Neural cell (in vitro differentiated cells): ENCODE measurements at regions not wholly inside any gene's neighbourhood (a gene's known extent, or its start where the extent isn't known, plus 50 kb on each side); places are given as distances from the start of the nearest gene placed in this dataset.

Experiments
- H2AFZ ChIP-seq: fragments of 200-600, 300-800 bp; sonication (generic), shearing (Covaris generic); 2 replicates; pipeline ENCODE4 v1.6.0; 2014; ENCODE audit warnings: low read depth, mild to moderate bottlenecking, antibody characterized with exemption, low read length, moderate library complexity
- H3F3A ChIP-seq: fragments of 200-600 bp; shearing (Covaris generic); 2 replicates; pipeline ENCODE4 v1.6.1; 2016; ENCODE audit warnings: mild to moderate bottlenecking, moderate library complexity, mixed read lengths, antibody characterized with exemption, low read length; ENCODE audit not compliant: insufficient read depth, poor library complexity, severe bottlenecking
- H3K27ac ChIP-seq: fragments of 200-600, 300-800 bp; sonication (generic), shearing (Covaris generic); 2 replicates; pipeline ENCODE4 v1.5.1; 2014; ENCODE audit warnings: mild to moderate bottlenecking, low read length, moderate library complexity
- H3K27me3 ChIP-seq: fragments of 300-800, 200-600 bp; sonication (generic), shearing (Covaris generic); 2 replicates; pipeline ENCODE4 v1.6.0; 2014; ENCODE audit warnings: mild to moderate bottlenecking, low read depth, low read length, moderate library complexity; ENCODE audit not compliant: insufficient read depth
- H3K36me3 ChIP-seq: fragments of 300-800, 200-600 bp; sonication (generic), shearing (Covaris generic); 2 replicates; pipeline ENCODE4 v1.5.1; 2014; ENCODE audit warnings: mild to moderate bottlenecking, antibody characterized with exemption, low read length, moderate library complexity; ENCODE audit not compliant: insufficient read depth
- H3K4me2 ChIP-seq: fragments of 300-800, 200-600 bp; sonication (generic), shearing (Covaris generic); 2 replicates; pipeline ENCODE4 v1.6.0; 2014; ENCODE audit warnings: mild to moderate bottlenecking, low read length
- H3K4me3 ChIP-seq: fragments of 300-800, 200-600 bp; sonication (generic), shearing (Covaris generic); 2 replicates; pipeline ENCODE4 v1.5.1; 2014; ENCODE audit warnings: mild to moderate bottlenecking, low read length, moderate library complexity
- H3K79me2 ChIP-seq: fragments of 200-600 bp; shearing (Covaris generic); replicated peaks from 2 replicates; pipeline ENCODE4 v1.6.0; 2014; ENCODE audit warnings: mild to moderate bottlenecking, low read length, moderate library complexity; ENCODE audit not compliant: insufficient read depth
- H3K9ac ChIP-seq: fragments of 300-800, 200-600 bp; sonication (generic), shearing (Covaris generic); 2 replicates; pipeline ENCODE4 v1.6.1; 2016; ENCODE audit warnings: mild to moderate bottlenecking, low read length, mixed read lengths
- H3K9me2 ChIP-seq: fragments of 200-600 bp; shearing (Covaris generic); 2 replicates; pipeline ENCODE4 v1.6.1; 2016; ENCODE audit warnings: mild to moderate bottlenecking, low read length, mixed read lengths; ENCODE audit not compliant: insufficient read depth
- H3K9me3 ChIP-seq: fragments of 200-600, 300-800 bp; sonication (generic), shearing (Covaris generic); 2 replicates; pipeline ENCODE4 v1.6.1; 2016; ENCODE audit warnings: mild to moderate bottlenecking, mixed run types, low read length, moderate library complexity, mixed read lengths
- H4K20me1 ChIP-seq: fragments of 200-600 bp; shearing (Covaris generic); 2 replicates; pipeline ENCODE4 v1.6.1; 2016; ENCODE audit warnings: mild to moderate bottlenecking, mixed run types; ENCODE audit not compliant: insufficient read depth
- CTCF ChIP-seq: fragments of 450-650 bp; IDR thresholded peaks from 2 replicates; pipeline ENCODE4 v1.5.1; 2014; ENCODE audit warnings: antibody characterized with exemption, mild to moderate bottlenecking, moderate library complexity; ENCODE audit not compliant: poor library complexity, severe bottlenecking
- EP300 ChIP-seq: fragments of 450-650 bp; conservative IDR thresholded peaks from 2 replicates; pipeline ENCODE4 v1.6.1; 2014; ENCODE audit warnings: antibody characterized with exemption, mild to moderate bottlenecking, moderate library complexity; ENCODE audit not compliant: poor library complexity, severe bottlenecking
- EZH2 ChIP-seq: fragments of 200-600, 300-800 bp; shearing (Covaris generic), sonication (generic); IDR thresholded peaks from 2 replicates; pipeline ENCODE4 v1.6.1; 2014; ENCODE audit warnings: antibody characterized with exemption, low read length, borderline replicate concordance, mild to moderate bottlenecking; ENCODE audit not compliant: insufficient read depth, poor library complexity, severe bottlenecking
- MXI1 ChIP-seq: fragments of 450-650 bp; conservative IDR thresholded peaks from 2 replicates; pipeline ENCODE4 v1.6.1; 2014; ENCODE audit warnings: antibody characterized with exemption, mild to moderate bottlenecking; ENCODE audit not compliant: poor library complexity, severe bottlenecking
- POLR2AphosphoS5 ChIP-seq: IDR thresholded peaks from 2 replicates; pipeline ENCODE4 v1.6.1; 2012
- RAD21 ChIP-seq: fragments of 450-650 bp; conservative IDR thresholded peaks from 2 replicates; pipeline ENCODE4 v1.6.1; 2014; ENCODE audit warnings: antibody characterized with exemption, mild to moderate bottlenecking, moderate library complexity
- SMC3 ChIP-seq: fragments of 450-650 bp; conservative IDR thresholded peaks from 2 replicates; pipeline ENCODE4 v1.6.1; 2014; ENCODE audit warnings: antibody characterized with exemption, mild to moderate bottlenecking, moderate library complexity; ENCODE audit not compliant: poor library complexity
- TAF1 ChIP-seq: IDR thresholded peaks from 2 replicates; pipeline ENCODE4 v1.6.1; 2012; ENCODE audit warnings: low read depth
- TF ChIP-seq, protein P1 (sequence below): IDR thresholded peaks from 2 replicates; pipeline ENCODE4 v1.6.1; 2012; ENCODE audit warnings: borderline replicate concordance

DNA sequence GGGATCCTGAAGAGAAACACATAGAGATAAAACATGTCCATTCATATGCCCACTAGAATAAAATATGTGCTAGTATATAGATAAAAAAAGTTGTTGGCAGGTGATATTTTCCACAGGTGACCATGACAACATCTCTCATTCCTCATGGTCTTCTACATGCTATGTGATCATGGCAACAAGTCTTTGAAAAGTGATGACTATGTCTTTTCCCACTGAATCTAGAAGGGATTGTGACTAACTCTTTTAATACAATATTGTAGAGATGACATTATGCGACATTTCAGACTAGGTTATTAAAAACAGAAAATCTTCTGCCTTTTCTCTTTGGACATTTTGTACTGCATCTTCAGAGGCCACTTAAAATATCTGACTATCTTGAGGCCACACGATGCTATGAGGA, 126.0 kb upstream of the GABRA2 start:
- no peaks in the 10 kb centered on the region for H3K36me3 ChIP-seq

DNA sequence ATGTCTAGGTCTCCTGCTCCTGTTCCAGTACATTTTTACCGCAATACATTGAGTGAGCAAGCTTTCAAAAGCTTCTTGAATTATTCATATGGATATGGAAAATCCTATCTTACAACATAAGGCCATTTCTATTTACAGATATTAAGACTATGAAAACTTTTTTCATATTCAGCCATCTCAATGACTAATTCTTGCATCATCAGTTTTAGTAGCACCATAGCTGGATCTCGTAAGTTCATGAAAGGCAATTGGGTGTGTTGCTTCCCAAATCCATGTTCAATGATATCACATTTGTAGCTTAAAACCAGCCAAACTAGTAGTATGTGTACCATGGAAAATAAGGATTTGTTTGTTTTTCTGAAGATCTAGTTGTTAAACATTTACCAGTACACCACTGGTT, 118.3 kb upstream of the GABRA2 start:
- Histone ChIP-seq H3K27me3 (no peaks in the 10 kb centered on the region), H4K20me1 (no peaks in the 10 kb centered on the region), H3K9ac (no peak overlapping the region), H3K4me3 (no peak overlapping the region), H3F3A (no peaks in the 10 kb centered on the region), H3K36me3 (no peaks in the 10 kb centered on the region), H3K27ac (no peak overlapping the region), H2AFZ (no peak overlapping the region), H3K4me2 (no peak overlapping the region), H3K9me2 (no peaks in the 10 kb centered on the region), H3K79me2 (no peaks in the 10 kb centered on the region), H3K9me3 (no peaks in the 10 kb centered on the region)
- TF ChIP-seq, protein P1, sequence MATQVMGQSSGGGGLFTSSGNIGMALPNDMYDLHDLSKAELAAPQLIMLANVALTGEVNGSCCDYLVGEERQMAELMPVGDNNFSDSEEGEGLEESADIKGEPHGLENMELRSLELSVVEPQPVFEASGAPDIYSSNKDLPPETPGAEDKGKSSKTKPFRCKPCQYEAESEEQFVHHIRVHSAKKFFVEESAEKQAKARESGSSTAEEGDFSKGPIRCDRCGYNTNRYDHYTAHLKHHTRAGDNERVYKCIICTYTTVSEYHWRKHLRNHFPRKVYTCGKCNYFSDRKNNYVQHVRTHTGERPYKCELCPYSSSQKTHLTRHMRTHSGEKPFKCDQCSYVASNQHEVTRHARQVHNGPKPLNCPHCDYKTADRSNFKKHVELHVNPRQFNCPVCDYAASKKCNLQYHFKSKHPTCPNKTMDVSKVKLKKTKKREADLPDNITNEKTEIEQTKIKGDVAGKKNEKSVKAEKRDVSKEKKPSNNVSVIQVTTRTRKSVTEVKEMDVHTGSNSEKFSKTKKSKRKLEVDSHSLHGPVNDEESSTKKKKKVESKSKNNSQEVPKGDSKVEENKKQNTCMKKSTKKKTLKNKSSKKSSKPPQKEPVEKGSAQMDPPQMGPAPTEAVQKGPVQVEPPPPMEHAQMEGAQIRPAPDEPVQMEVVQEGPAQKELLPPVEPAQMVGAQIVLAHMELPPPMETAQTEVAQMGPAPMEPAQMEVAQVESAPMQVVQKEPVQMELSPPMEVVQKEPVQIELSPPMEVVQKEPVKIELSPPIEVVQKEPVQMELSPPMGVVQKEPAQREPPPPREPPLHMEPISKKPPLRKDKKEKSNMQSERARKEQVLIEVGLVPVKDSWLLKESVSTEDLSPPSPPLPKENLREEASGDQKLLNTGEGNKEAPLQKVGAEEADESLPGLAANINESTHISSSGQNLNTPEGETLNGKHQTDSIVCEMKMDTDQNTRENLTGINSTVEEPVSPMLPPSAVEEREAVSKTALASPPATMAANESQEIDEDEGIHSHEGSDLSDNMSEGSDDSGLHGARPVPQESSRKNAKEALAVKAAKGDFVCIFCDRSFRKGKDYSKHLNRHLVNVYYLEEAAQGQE: no peak
- TF ChIP-seq POLR2AphosphoS5 (no peak), SMC3 (no peak), EP300 (no peak), RAD21 (no peak), EZH2 (no peak)

More for the DNA sequence above, 126.0 kb upstream of the GABRA2 start:
- H3K27ac ChIP-seq: no peak overlapping the region
- no peak overlapping the region for H3K9ac ChIP-seq
- H3K79me2 ChIP-seq: no peaks in the 10 kb centered on the region
- H3F3A ChIP-seq: no peaks in the 10 kb centered on the region
- no peaks in the 10 kb centered on the region for H3K9me3 ChIP-seq
- TF ChIP-seq RAD21: no peak
- no peak for TF ChIP-seq EP300
- no peak for TF ChIP-seq TAF1
- TF ChIP-seq SMC3: no peak
- no peak for TF ChIP-seq CTCF
- TF ChIP-seq, protein P1: no peak
- no peak for TF ChIP-seq MXI1
- TF ChIP-seq EZH2: no peak
- TF ChIP-seq POLR2AphosphoS5: no peak
- no peaks in the 10 kb centered on the region for H3K9me2 ChIP-seq
- no peak overlapping the region for H3K4me2 ChIP-seq
- H2AFZ ChIP-seq: no peak overlapping the region
- H3K4me3 ChIP-seq: no peak overlapping the region
- no peaks in the 10 kb centered on the region for H3K27me3 ChIP-seq
- H4K20me1 ChIP-seq: no peaks in the 10 kb centered on the region
